ENCODE measurements at regions not wholly inside any gene's neighbourhood (a gene's known extent, or its start where the extent isn't known, plus 50 kb on each side); places are given as distances from the start of the nearest gene placed in this dataset.

DNA sequence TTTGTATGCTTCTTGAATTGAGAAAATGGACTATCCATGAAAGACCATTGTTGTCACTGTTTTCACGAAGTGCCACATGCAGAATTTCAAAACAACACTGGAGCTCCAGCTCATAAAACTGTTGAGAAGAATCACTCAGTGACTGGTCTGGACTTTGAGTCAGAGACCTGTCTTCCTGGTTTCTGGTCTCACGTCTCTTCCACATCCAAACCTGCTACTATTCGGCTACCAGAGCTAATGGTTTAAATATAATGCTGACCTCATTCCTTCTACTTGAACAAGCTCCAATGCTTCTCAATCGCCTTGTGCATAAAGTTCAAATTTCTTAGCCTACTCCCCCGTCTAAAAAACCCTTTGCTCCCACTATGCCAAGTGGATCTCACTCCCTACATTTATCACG lies 227.9 kb upstream of the NR2F2 start:
- TF ChIP-seq, protein P1, sequence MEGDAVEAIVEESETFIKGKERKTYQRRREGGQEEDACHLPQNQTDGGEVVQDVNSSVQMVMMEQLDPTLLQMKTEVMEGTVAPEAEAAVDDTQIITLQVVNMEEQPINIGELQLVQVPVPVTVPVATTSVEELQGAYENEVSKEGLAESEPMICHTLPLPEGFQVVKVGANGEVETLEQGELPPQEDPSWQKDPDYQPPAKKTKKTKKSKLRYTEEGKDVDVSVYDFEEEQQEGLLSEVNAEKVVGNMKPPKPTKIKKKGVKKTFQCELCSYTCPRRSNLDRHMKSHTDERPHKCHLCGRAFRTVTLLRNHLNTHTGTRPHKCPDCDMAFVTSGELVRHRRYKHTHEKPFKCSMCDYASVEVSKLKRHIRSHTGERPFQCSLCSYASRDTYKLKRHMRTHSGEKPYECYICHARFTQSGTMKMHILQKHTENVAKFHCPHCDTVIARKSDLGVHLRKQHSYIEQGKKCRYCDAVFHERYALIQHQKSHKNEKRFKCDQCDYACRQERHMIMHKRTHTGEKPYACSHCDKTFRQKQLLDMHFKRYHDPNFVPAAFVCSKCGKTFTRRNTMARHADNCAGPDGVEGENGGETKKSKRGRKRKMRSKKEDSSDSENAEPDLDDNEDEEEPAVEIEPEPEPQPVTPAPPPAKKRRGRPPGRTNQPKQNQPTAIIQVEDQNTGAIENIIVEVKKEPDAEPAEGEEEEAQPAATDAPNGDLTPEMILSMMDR (IDR thresholded peaks at IDR 0.05): no peak
- no peak for TF ChIP-seq POLR2A (IDR thresholded peaks at IDR 0.05)
